Fibroblast of villous mesenchyme (primary cell): ENCODE measurements at regions not wholly inside any gene's neighbourhood (a gene's known extent, or its start where the extent isn't known, plus 50 kb on each side); places are given as distances from the start of the nearest gene placed in this dataset.
A peak's percentile ranks its signal among the peaks of the same experiment; 100 is the strongest.

Experiments used
- DNase-seq: peaks from one replicate; pipeline ENCODE4 v3.0.0-alpha.2; 2010; ENCODE audit warnings: low read depth
- H3K4me3 ChIP-seq: 2 replicates; pipeline ENCODE4 v1.5.1; 2011; ENCODE audit warnings: low read depth, mild to moderate bottlenecking, low read length
- CTCF ChIP-seq: IDR thresholded peaks from 2 replicates; pipeline ENCODE4 v1.5.1; 2012; ENCODE audit warnings: low read depth, mild to moderate bottlenecking, low read length; ENCODE audit not compliant: insufficient read depth

- no peak overlapping the region for H3K4me3 ChIP-seq
- no peak for TF ChIP-seq CTCF
Observed at GRCh38 chr2:142602418-142602989, 275.0 kb upstream of the KYNU start.

GRCh38 chr2:142601794-142602193 lies 275.7 kb upstream of the KYNU start:
- no peak for DNase-seq
- no peak for TF ChIP-seq CTCF
- no peak overlapping the region for H3K4me3 ChIP-seq

More at GRCh38 chr2:142602418-142602989, 275.0 kb upstream of the KYNU start:
- no peak for DNase-seq

- no peak for TF ChIP-seq CTCF
- no peak for DNase-seq
Observed at GRCh38 chr2:142599504-142599903, 278.0 kb upstream of the KYNU start.

DNA sequence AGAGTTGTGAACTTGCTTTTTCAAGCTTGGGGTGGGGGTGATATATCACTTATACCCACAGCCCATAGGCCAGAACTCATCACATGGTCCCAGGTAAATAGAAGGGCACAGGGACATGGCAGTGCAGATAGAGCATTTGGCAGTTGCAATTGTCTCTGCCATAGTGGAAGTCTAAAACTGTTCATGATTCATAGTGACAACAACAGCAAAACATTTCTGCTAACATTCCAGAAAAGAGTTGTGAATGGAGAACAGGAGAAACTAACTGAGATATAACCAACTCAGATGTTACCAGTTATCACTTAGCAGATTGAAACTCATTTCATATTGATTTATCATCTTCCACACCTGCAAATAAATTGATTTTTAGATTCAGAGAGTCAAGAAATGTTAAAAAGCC lies 278.6 kb upstream of the KYNU start:
- H3K4me3 ChIP-seq: no peak overlapping the region
- no peak for DNase-seq
- TF ChIP-seq CTCF: no peak

More at GRCh38 chr2:142599504-142599903, 278.0 kb upstream of the KYNU start:
- no peak overlapping the region for H3K4me3 ChIP-seq

- TF ChIP-seq CTCF: no peak
Observed at GRCh38 chr2:142596334-142597088, 281.0 kb upstream of the KYNU start.

DNA sequence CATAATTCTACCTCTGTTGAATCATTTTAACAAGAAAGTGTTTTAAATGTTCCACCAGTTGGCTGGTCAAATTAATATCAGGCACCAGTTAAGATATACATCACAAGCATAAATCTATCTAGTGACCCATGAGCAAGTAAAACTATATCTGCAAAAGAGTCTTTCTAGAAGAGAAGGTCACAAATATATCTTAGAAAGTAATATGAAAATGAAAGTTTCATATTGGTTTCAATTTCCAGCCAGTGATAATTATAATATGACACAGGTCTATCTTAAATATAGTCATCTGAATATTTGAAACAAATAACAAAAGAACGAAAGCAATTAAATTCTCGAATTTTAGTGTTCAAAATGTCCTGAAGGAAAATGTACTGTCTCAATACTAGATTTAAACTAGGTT lies 282.5 kb upstream of the KYNU start:
- TF ChIP-seq CTCF: no peak
- DNase-seq: no peak
- H3K4me3 ChIP-seq: no peak overlapping the region

More at GRCh38 chr2:142596334-142597088, 281.0 kb upstream of the KYNU start:
- DNase-seq: peak; percentile 27
- H3K4me3 ChIP-seq: no peak overlapping the region
